NCI-H1417 treated with DMSO at 0.1 percent for 48 hours (cell line): ENCODE measurements at regions not wholly inside any gene's neighbourhood (a gene's known extent, or its start where the extent isn't known, plus 50 kb on each side); places are given as distances from the start of the nearest gene placed in this dataset.

ENCODE experiments used
- DNase-seq: peaks from one replicate; lab custom pipeline; 2025; lab: John Stamatoyannopoulos, UW

DNA sequence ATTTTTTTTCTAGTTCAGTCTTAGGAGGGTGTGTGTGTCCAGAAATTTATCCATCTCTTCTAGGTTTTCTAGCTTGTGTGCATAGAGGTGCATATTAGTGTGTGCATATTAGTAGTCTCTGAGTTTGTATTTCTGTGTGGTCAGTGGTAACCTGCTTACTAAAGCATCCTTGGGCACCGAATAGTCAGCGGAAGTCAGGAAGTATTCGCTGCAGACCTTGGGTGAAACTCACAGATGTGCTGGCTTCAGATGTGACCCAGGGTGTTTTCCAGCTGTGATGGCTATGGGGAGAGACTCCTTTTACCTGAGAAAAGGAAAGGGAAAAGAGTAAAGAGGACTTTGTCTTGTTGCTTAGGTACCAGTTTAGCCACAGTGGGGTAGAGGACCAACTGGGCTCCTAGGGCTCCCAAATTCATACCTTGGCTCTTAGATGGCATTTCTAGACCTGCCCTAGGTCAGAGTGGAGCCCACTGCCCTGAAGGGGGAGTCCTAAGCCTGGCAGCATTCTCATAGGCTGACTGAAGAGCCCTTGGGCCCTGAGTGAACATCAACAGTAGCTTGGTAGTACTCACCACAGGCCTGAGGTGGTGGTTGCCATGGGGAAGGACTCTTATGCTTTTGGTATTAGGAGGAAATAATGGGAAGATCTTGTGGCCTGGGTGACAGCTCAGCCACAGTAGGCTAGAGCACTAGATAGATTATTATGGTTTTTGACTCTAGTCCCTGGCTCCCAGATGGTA, 286.0 kb upstream of the ZPLD1 start:
- DNase-seq: no peak

- no peak for DNase-seq
These were observed 282.9 kb upstream of the ZPLD1 start for GRCh38 chr3:102151935-102152334.

GRCh38 chr3:102156426-102156825, 278.4 kb upstream of the ZPLD1 start:
- no peak for DNase-seq

- DNase-seq: no peak
These were observed 276.6 kb upstream of the ZPLD1 start for GRCh38 chr3:102158080-102158740.

DNA sequence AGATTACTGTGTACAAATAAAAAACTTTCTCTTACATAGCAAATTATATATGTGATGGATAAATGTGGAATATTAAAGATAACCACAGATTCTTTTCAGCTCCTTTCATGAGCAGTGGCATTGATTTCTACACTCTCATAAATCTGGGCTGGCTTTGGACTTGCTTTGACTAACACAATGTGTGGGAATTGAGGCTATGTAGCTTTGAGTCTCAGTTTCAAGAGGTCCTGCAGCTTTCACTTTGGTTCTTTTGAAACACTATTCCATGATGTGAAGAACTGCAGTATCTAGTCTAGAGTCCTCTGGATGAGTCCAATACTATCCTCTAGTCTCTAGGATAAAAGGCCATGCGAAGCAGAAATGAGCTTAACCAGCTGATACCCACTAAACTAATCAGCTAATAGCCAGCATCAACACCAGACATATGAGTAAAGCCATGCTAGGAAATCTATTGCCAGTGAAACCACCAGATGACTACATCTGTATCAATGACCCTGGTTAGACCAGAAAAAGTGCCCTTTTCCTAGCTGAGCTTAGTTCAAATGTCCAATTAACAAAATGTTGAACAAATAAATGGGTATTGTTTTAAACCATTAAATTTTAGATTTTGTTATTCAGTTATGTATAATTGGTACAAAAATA, 274.9 kb upstream of the ZPLD1 start:
- no peak for DNase-seq

GRCh38 chr3:102161384-102162006, 273.3 kb upstream of the ZPLD1 start:
- DNase-seq: no peak

GRCh38 chr3:102162251-102162650, 272.6 kb upstream of the ZPLD1 start:
- no peak for DNase-seq

DNA sequence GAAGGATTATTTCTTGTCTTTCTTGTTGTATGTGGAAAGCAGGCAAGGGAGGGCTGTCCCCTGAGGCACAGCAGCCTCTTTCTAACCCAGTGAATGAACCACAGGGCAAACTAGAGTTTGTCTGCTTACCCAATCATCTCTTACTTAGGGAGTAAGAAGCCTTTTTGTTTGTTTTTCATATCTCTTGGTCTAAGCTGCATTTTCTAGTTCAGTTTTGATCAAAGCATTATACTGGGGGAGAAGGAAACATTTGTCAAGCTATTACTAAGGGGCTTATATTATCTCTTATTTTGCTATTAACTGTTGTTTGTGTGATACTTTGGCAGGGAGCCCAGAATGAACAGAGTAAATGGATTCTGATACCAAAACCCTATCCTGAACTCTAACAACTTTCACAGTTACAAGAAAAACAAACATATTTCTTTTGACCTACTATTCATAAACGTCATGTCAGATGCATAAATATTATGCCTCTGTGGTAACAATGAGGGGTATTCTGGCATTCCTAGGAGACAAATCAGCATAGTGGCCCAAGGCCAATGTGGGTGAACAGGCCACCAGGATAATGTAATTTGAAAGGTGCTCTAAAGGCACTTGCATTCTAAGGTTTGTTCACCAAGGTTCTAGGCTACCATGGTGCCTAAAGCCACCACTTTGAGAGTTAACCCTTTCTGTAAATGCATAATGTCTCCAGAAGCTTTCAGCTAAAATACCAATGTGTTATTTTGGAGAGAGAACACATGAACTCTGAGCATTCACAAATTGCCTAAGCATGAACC, 271.6 kb upstream of the ZPLD1 start:
- no peak for DNase-seq

DNA sequence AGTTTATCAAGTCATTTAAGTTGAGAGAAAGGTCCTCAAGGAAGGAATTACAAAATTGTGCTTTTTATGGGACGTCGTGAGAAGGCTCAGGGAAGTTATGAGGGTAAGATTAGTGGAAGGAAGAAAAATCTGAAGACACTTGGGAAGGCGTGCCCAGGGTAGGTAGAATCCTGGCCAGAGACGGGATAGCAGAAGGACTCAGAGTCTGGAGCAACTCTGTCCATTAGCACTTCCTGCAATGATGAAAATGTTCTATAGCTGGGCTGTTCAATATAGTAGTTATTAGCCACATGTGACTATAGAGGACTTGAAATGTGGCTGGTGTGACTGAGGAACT, 271.0 kb upstream of the ZPLD1 start:
- DNase-seq: no peak

- no peak for DNase-seq
These were observed 269.4 kb upstream of the ZPLD1 start for GRCh38 chr3:102165367-102165766.

DNA sequence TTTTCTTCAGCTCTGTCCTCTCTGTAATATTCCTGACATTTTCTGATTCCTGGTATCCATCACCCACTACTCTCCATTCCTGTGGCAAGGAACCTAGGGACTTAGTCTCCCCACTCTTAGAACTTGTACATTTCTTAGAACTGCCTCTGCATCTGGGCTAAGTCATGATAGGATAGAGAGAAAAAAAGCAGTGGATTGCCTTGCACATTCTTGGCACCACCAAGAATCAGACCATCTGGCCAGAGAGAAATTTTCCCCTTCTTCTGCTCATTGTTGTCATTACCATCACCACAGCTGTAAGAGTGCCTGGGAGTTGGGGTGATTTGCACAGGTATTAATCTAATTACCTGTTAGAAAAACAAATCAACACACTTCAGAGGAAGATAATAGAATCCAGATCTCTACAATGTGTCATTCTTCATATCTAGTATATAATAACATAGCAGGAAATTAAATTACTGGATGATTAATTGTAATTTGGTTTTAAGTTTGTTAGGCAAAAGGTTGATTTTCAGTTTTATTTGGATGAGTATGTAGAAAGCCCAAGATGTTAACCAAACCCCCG, 264.8 kb upstream of the ZPLD1 start:
- DNase-seq: no peak

DNA sequence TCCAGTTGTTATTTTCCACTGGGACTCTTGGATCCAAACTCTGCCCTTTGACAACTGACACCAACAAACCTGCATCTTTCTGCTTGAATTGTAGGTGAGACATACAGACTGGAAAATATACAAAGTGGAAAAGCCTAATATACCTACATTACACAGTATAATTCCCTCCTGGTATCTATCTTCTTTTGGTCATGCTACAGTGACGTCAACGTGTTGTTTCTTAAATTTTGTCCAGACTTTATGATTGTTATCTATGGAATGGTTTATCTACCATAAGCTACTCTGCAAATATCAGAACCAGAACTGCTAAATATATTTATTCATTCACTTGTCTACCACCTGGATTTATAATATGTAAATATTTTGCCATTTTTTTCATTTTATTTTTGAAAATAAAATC, 264.3 kb upstream of the ZPLD1 start:
- no peak for DNase-seq

GRCh38 chr3:102174312-102174712, 260.5 kb upstream of the ZPLD1 start:
- no peak for DNase-seq

- DNase-seq: no peak
These were observed 259.9 kb upstream of the ZPLD1 start for GRCh38 chr3:102174832-102175374.

- no peak for DNase-seq
These were observed 258.3 kb upstream of the ZPLD1 start for GRCh38 chr3:102176333-102177050.

- no peak for DNase-seq
These were observed 257.6 kb upstream of the ZPLD1 start for GRCh38 chr3:102177075-102177755.

DNA sequence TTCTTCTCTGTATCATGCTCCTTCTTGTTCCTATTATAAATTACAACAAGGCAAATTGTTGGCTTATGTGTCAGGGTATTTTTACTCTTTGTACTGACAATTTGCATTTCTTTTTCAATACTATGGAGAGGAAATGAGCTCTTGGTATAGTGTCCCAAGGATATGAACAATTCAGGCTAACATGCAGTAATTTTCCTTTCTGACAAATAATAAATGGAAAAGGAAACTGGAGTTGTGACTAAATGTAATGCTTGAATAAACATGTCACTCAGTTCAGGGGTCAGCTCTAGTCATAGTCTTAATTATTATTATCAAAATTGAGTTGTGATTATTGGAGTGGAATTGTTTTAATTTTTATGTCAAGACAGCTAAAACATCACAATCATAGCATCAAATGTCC, 256.0 kb upstream of the ZPLD1 start:
- DNase-seq: no peak

- DNase-seq: no peak
These were observed 255.3 kb upstream of the ZPLD1 start for GRCh38 chr3:102179326-102180177.

- no peak for DNase-seq
These were observed 254.4 kb upstream of the ZPLD1 start for GRCh38 chr3:102180280-102180931.
